ENCODE measurements at regions not wholly inside any gene's neighbourhood (a gene's known extent, or its start where the extent isn't known, plus 50 kb on each side); places are given as distances from the start of the nearest gene placed in this dataset.
A peak's percentile ranks its signal among the peaks of the same experiment; 100 is the strongest.

DNA sequence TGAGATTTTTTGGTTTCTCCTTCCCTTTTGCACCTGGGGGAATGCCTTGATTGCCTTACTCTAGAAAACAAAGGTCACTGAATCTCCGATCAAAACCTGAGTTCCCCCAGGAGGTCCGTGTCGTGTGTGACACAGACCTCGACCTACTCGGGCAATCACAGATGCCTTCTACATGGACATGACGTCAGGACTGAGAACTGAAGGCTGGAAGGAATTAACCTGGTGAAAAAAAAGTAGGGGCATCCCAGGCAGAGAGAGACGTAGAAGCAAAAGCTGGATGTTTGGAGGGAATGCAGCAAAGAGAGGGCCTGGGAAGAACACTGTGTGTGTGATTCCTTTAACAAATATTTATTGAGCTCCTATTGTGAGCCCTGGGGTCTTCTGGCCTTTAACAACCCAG is 178.0 kb downstream of the PRDM2 start:
- ChIA-PET POLR2A (no interaction called here), CTCF (no interaction called here)
- Histone ChIP-seq H3K27ac (ENCODE audit: low read depth, low read length) (no peak overlapping the region), H3K9me3 (ENCODE audit: low read length) (no peaks in the 10 kb centered on the region), H3K4me3 (ENCODE audit: low read length) (no peak overlapping the region), H3K4me1 (ENCODE audit: insufficient read depth, low read length) (no peaks in the 10 kb centered on the region), H3K27me3 (ENCODE audit: insufficient read depth, low read length, poor library complexity, severe bottlenecking) (no peaks in the 10 kb centered on the region), H3K36me3 (ENCODE audit: insufficient read depth, low read length) (no peaks in the 10 kb centered on the region)
- H3K27ac Mint-ChIP-seq: peak overlapping the region in 1 of 8 donors; percentile 3
- peaks cover 0 to 2% (median 0%) of the 10 kb centered on the region in 5 donors for H3K9me3 Mint-ChIP-seq
- H3K4me3 Mint-ChIP-seq: no peak overlapping the region
- H3K27me3 Mint-ChIP-seq: peaks cover 14 to 17% of the 10 kb centered on the region in 2 donors
- no peak for DNase-seq
- no peaks in the 10 kb centered on the region for H3K4me1 Mint-ChIP-seq
- no peaks in the 10 kb centered on the region for H3K36me3 Mint-ChIP-seq

DNA sequence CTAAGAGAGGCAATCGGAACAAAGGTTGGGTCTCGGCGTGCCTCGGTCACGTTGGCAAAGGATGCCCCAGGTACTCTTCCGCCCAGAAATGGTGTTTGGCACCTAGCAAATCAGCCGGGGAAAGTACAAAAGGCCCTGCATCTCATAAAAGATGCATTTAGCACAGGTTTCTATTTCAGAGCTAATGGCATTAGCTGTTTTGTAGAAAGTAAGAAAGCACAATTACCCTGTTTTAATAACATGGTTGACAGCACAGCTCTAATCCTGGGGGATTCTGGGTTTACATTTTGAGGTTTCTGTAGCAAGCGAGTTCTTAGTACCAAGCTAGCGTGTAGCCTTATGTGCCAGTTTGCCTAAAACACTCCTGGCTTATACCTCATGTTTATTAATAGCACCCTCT is 178.5 kb downstream of the PRDM2 start:
- H3K27me3 Mint-ChIP-seq: peaks cover 14 to 17% of the 10 kb centered on the region in 2 donors
- no peaks in the 10 kb centered on the region for H3K36me3 ChIP-seq (ENCODE audit: insufficient read depth, low read length)
- ChIA-PET CTCF (no interaction called here), POLR2A (no interaction called here)
- H3K4me1 ChIP-seq (ENCODE audit: insufficient read depth, low read length): no peaks in the 10 kb centered on the region
- no peak overlapping the region for H3K4me3 Mint-ChIP-seq
- no peaks in the 10 kb centered on the region for H3K4me1 Mint-ChIP-seq
- H3K9me3 ChIP-seq (ENCODE audit: low read length): no peaks in the 10 kb centered on the region
- H3K4me3 ChIP-seq (ENCODE audit: low read length): no peak overlapping the region
- H3K27me3 ChIP-seq (ENCODE audit: insufficient read depth, low read length, poor library complexity, severe bottlenecking): no peaks in the 10 kb centered on the region
- peak overlapping the region in 1 of 8 donors; percentile 3 for H3K27ac Mint-ChIP-seq
- no peak for DNase-seq
- H3K36me3 Mint-ChIP-seq: no peaks in the 10 kb centered on the region
- no peak overlapping the region for H3K27ac ChIP-seq (ENCODE audit: low read depth, low read length)
- peaks cover 0 to 2% (median 0%) of the 10 kb centered on the region in 5 donors for H3K9me3 Mint-ChIP-seq

DNA sequence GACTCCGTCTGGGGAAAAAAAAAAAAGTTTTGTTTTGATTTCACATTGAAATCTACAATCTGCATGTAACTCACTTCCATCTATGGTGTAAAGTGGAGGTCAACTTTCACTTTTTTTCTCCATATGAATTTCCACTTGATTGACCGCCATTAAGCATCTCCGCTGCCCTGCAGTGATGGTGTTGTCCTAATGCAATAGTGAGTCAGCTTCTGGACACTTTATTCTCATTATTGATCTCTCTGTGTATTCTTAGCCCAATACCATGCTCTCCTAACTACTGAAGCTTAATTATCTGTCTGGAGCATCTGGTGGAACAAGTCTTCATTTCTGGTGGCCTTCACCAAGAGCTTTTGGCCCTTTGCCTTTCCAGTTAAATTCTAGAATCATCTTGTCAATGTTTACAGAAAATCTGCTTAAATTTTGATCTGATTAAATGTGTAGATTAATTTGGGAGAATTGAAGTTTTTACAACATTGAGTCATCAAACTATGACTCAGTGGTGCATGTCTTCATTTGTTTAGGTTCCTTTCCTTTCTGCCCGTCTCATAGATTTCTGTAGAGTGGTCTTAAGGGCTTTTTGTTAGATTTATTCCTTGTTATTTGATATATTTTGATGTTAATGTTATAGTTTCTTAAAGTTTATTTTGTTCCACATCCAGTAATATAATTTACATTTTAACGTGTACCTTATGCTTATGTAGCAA is 181.5 kb downstream of the PRDM2 start:
- H3K27ac ChIP-seq (ENCODE audit: low read depth, low read length): no peak overlapping the region
- DNase-seq: no peak
- no peaks in the 10 kb centered on the region for H3K9me3 ChIP-seq (ENCODE audit: low read length)
- no peak overlapping the region for H3K4me3 ChIP-seq (ENCODE audit: low read length)
- ChIA-PET CTCF (no interaction called here), POLR2A (no interaction called here)
- H3K36me3 Mint-ChIP-seq: no peaks in the 10 kb centered on the region
- H3K27me3 ChIP-seq (ENCODE audit: insufficient read depth, low read length, poor library complexity, severe bottlenecking): no peaks in the 10 kb centered on the region
- H3K4me3 Mint-ChIP-seq: no peak overlapping the region
- no peaks in the 10 kb centered on the region for H3K4me1 ChIP-seq (ENCODE audit: insufficient read depth, low read length)
- no peaks in the 10 kb centered on the region for H3K36me3 ChIP-seq (ENCODE audit: insufficient read depth, low read length)
- H3K27ac Mint-ChIP-seq: no peak overlapping the region
- no peaks in the 10 kb centered on the region for H3K9me3 Mint-ChIP-seq
- H3K4me1 Mint-ChIP-seq: no peaks in the 10 kb centered on the region
- peaks cover 8 to 15% of the 10 kb centered on the region in 2 donors for H3K27me3 Mint-ChIP-seq

DNA sequence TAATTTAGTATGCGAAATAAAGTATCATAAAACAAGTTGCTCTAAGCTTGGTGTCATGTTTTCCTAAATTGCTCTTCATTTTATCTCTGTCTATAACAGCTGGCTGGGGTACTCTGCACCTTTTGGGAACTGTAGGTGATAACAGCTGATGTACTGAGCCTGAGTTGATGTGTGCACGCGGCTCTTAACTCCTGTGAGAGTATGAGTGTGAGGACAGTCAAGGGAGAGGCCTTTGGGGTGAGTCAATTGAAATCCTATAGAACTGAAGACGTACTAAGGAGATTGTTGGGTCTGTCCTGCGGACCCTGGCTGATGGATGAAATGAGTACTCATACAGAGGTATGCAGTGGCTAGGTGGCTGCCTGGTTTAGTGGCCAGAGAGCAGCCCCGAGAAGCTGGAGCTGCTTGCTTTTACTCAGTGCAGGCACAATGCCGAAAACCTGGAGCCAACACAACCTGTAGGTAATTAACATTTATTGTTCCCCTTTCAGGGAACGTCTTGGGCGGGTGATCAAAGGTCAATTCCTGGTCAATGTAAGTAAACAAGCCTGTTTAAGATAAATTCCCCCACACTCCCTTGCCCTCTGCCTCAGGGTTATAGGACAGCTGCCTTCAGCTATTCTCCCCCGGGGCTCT is 188.5 kb downstream of the PRDM2 start:
- Histone ChIP-seq H3K4me3 (ENCODE audit: low read length) (no peak overlapping the region), H3K9me3 (ENCODE audit: low read length) (no peaks in the 10 kb centered on the region), H3K27me3 (ENCODE audit: insufficient read depth, low read length, poor library complexity, severe bottlenecking) (peaks cover 28% of the 10 kb centered on the region), H3K4me1 (ENCODE audit: insufficient read depth, low read length) (no peaks in the 10 kb centered on the region), H3K36me3 (ENCODE audit: insufficient read depth, low read length) (no peaks in the 10 kb centered on the region), H3K27ac (ENCODE audit: low read depth, low read length) (no peak overlapping the region)
- ChIA-PET POLR2A (no interaction called here), CTCF (interaction anchor here (0.7 kb wide), 1 partner anchor 10 kb away, joined by 3 read pairs; no protein-coding TSS in a partner anchor)
- no peak for DNase-seq
- Mint-ChIP-seq H3K27me3 (peaks cover 21 to 26% of the 10 kb centered on the region in 2 donors), H3K4me3 (no peak overlapping the region), H3K36me3 (peaks cover 0 to 3% (median 0%) of the 10 kb centered on the region in 3 donors), H3K27ac (no peak overlapping the region), H3K9me3 (peaks cover 0 to 5% (median 3%) of the 10 kb centered on the region in 5 donors), H3K4me1 (peaks cover 0 to 9% (median 4%) of the 10 kb centered on the region in 3 donors)

DNA sequence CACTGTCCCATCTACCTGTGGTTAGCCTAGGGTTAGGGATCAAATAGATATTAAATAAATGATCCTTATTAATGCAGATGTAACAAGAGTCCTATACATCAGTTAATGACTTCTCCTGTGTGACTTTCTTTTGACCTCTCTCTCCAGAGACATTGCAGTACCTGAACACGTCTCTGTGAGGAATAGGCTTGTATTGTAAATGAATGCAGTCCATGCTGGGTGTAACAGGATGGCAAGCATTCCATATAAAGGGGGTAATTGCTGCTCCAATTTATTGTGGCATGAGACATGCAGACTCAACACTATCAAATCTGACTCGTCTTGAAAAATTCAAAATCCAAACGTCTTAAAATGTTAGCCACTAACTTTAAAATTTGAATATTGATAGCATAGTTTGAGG is 189.5 kb downstream of the PRDM2 start:
- Histone ChIP-seq H3K36me3 (ENCODE audit: insufficient read depth, low read length) (no peaks in the 10 kb centered on the region), H3K27ac (ENCODE audit: low read depth, low read length) (no peak overlapping the region), H3K4me3 (ENCODE audit: low read length) (no peak overlapping the region), H3K9me3 (ENCODE audit: low read length) (no peaks in the 10 kb centered on the region), H3K27me3 (ENCODE audit: insufficient read depth, low read length, poor library complexity, severe bottlenecking) (peaks cover 37% of the 10 kb centered on the region), H3K4me1 (ENCODE audit: insufficient read depth, low read length) (no peaks in the 10 kb centered on the region)
- no peak overlapping the region for H3K4me3 Mint-ChIP-seq
- peaks cover 0 to 5% (median 3%) of the 10 kb centered on the region in 5 donors for H3K9me3 Mint-ChIP-seq
- no peak overlapping the region for H3K27ac Mint-ChIP-seq
- peaks cover 0 to 9% (median 4%) of the 10 kb centered on the region in 3 donors for H3K4me1 Mint-ChIP-seq
- ChIA-PET CTCF (no interaction called here), POLR2A (no interaction called here)
- H3K36me3 Mint-ChIP-seq: peaks cover 0 to 4% (median 0%) of the 10 kb centered on the region in 3 donors
- DNase-seq: no peak
- peaks cover 30 to 31% of the 10 kb centered on the region in 2 donors for H3K27me3 Mint-ChIP-seq

DNA sequence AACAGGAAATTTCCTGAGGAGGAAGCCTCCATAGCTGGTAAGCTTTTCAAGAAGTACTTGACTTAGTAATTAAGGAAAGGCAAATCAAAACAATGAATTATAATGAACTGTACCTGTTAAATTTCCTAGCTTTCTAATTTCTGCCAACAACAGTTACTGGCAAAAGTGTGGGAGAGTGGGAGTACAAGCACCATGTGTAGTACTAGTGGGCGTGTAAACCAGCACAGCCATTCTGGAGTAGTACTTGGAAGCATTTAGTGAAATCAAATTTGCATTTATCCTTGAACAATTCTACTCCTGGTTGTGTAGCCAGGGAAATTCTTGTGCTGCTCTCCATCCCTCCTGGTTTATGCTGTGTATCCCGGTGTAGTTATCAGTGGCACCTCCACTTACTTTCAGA is 190.8 kb downstream of the PRDM2 start:
- peaks cover 0 to 5% (median 3%) of the 10 kb centered on the region in 5 donors for H3K9me3 Mint-ChIP-seq
- POLR2A ChIA-PET: no interaction called here
- Histone ChIP-seq H3K36me3 (ENCODE audit: insufficient read depth, low read length) (no peaks in the 10 kb centered on the region), H3K27ac (ENCODE audit: low read depth, low read length) (no peak overlapping the region), H3K9me3 (ENCODE audit: low read length) (no peaks in the 10 kb centered on the region), H3K27me3 (ENCODE audit: insufficient read depth, low read length, poor library complexity, severe bottlenecking) (peaks cover 41% of the 10 kb centered on the region), H3K4me1 (ENCODE audit: insufficient read depth, low read length) (no peaks in the 10 kb centered on the region), H3K4me3 (ENCODE audit: low read length) (no peak overlapping the region)
- H3K27me3 Mint-ChIP-seq: peaks cover 32 to 33% of the 10 kb centered on the region in 2 donors
- H3K36me3 Mint-ChIP-seq: peaks cover 0 to 4% (median 0%) of the 10 kb centered on the region in 3 donors
- peaks cover 0 to 9% (median 4%) of the 10 kb centered on the region in 3 donors for H3K4me1 Mint-ChIP-seq
- no peak for DNase-seq
- no peak overlapping the region for H3K27ac Mint-ChIP-seq
- CTCF ChIA-PET: no interaction called here
- H3K4me3 Mint-ChIP-seq: no peak overlapping the region

DNA sequence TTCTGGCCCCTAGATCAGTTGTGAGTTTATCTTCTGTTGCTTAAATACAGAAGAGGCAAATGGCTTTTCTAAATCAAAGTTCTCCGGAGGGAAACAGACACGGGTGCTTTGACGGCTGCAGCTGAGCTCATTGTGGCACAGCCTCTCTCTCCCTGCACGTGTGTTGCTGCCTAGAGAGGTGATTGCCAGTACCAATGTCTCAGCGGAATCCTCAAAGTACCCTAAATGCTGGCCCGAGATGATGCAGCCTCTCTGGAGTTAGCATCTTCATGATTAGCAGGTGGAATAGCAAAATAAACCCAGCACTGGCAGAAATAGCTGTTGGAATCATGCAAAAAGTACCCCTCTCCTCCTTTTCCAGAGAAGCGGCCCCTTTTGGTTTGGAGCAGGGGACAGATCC is 192.2 kb downstream of the PRDM2 start:
- no peak overlapping the region for H3K4me3 ChIP-seq (ENCODE audit: low read length)
- Mint-ChIP-seq H3K4me3 (no peak overlapping the region), H3K27me3 (peaks cover 32 to 37% of the 10 kb centered on the region in 2 donors), H3K4me1 (peaks cover 0 to 9% (median 4%) of the 10 kb centered on the region in 3 donors), H3K36me3 (peaks cover 0 to 4% (median 0%) of the 10 kb centered on the region in 3 donors), H3K27ac (no peak overlapping the region), H3K9me3 (peaks cover 0 to 5% (median 3%) of the 10 kb centered on the region in 5 donors)
- no peaks in the 10 kb centered on the region for H3K36me3 ChIP-seq (ENCODE audit: insufficient read depth, low read length)
- POLR2A ChIA-PET: no interaction called here
- CTCF ChIA-PET: no interaction called here
- no peak for DNase-seq
- H3K27me3 ChIP-seq (ENCODE audit: insufficient read depth, low read length, poor library complexity, severe bottlenecking): peaks cover 41% of the 10 kb centered on the region
- H3K27ac ChIP-seq (ENCODE audit: low read depth, low read length): no peak overlapping the region
- H3K9me3 ChIP-seq (ENCODE audit: low read length): no peaks in the 10 kb centered on the region
- no peaks in the 10 kb centered on the region for H3K4me1 ChIP-seq (ENCODE audit: insufficient read depth, low read length)

DNA sequence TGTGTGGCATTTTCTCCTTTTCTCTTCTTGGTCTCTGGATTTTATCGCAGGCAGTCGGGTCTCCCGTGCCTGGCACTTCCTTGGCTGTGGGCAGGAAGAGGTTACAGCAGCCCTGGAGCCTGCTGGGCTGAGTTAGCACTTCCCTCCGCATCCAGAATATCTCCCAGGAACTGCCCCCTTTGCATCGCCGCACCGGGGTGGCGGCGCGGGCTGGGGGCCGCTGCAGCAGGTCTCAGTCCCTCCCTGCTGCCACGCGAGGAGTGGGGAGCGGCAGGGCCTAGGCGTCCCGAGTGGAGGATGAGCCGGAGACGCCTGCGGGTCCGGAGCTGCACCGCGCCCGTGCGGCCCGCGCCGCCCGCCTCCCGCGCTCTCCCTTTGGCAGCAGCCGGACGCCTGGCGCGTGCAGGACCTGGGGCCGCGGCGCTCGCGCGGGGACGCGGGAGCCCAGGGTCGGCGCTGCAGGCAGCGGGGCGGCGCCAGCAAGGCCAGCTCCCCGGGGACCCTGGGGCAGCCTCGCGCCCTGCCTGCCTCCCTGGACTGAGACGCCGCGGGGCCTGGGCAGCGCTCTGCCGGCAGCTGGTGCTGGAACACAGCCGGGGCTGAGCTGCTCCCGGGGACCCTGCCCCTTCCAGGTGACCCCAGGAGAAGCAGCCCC is 192.8 kb downstream of the PRDM2 start:
- H3K27ac ChIP-seq (ENCODE audit: low read depth, low read length): no peak overlapping the region
- no peak overlapping the region for H3K27ac Mint-ChIP-seq
- no peaks in the 10 kb centered on the region for H3K4me1 ChIP-seq (ENCODE audit: insufficient read depth, low read length)
- no peak overlapping the region for H3K4me3 ChIP-seq (ENCODE audit: low read length)
- no peaks in the 10 kb centered on the region for H3K9me3 ChIP-seq (ENCODE audit: low read length)
- no peak for DNase-seq
- peaks cover 0 to 5% (median 3%) of the 10 kb centered on the region in 5 donors for H3K9me3 Mint-ChIP-seq
- no peak overlapping the region for H3K4me3 Mint-ChIP-seq
- CTCF ChIA-PET: no interaction called here
- H3K4me1 Mint-ChIP-seq: peaks cover 0 to 9% (median 4%) of the 10 kb centered on the region in 3 donors
- POLR2A ChIA-PET: no interaction called here
- peaks cover 35% of the 10 kb centered on the region for H3K27me3 ChIP-seq (ENCODE audit: insufficient read depth, low read length, poor library complexity, severe bottlenecking)
- H3K27me3 Mint-ChIP-seq: peaks cover 37% of the 10 kb centered on the region in 2 donors
- H3K36me3 ChIP-seq (ENCODE audit: insufficient read depth, low read length): no peaks in the 10 kb centered on the region
- peaks cover 0 to 4% (median 0%) of the 10 kb centered on the region in 3 donors for H3K36me3 Mint-ChIP-seq
